A549 (cell line): ENCODE measurements at regions not wholly inside any gene's neighbourhood (a gene's known extent, or its start where the extent isn't known, plus 50 kb on each side); places are given as distances from the start of the nearest gene placed in this dataset.

Experiments
- ATAC-seq, 2 experiments: fragments of 200-7000 bp in 1 of 2; fragments of >200 bp in 1 of 2; cut with Nextera tagmentation in 1 of 2; cut with Tn5 transposase in 1 of 2; 3 replicates each; pipeline versions ENCODE4 v1.8.0 to v1.9.1; 2018 to 2020; ENCODE audit warnings: mild to moderate bottlenecking in 1 of 2, moderate library complexity in 1 of 2
- CTCF ChIA-PET: fragments of 300-600 bp; sonication (Branson Sonifier 250); formaldehyde crosslinking; extraction: SDS; loops from one replicate; lab custom pipeline; 2021; ENCODE audit warnings: antibody characterized with exemption, inconsistent platforms; lab: Yijun Ruan, JAX
- POLR2A ChIA-PET: fragments of 350-600 bp; formaldehyde crosslinking; extraction: SDS; loops from one replicate; lab custom pipeline; 2021; ENCODE audit warnings: antibody characterized with exemption, inconsistent platforms; lab: Yijun Ruan, JAX
- DNase-seq, 2 experiments: peaks; one replicate each; pipeline versions ENCODE4 v3.0.0 to v3.0.0-alpha.2; 2011 to 2016; ENCODE audit warnings: low read depth in 1 of 2, low spot score in 1 of 2
- FAIRE-seq: peaks from 2 replicates; lab custom pipeline; 2011; peaks lifted over from hg19 to GRCh38; lab: Jason Lieb, UNC
- H3K27ac ChIP-seq, 2 experiments: fragments of >200 bp; sonication (Bioruptor Twin); formaldehyde crosslinking; 3 replicates each; pipeline ENCODE4 v1.5.1; 2016 to 2017
- H3K4me1 ChIP-seq: fragments of >200 bp; sonication (Bioruptor Twin); formaldehyde crosslinking; 3 replicates; pipeline ENCODE4 v1.6.1; 2016
- H3K4me2 ChIP-seq: fragments of >200 bp; sonication (Bioruptor Twin); formaldehyde crosslinking; 3 replicates; pipeline ENCODE4 v1.6.1; 2016
- H3K4me3 ChIP-seq: fragments of >200 bp; sonication (Bioruptor Twin); formaldehyde crosslinking; 3 replicates; pipeline ENCODE4 v1.5.1; 2016
- H3K9me3 ChIP-seq: fragments of >200 bp; sonication (Bioruptor Twin); formaldehyde crosslinking; 3 replicates; pipeline ENCODE4 v1.6.1; 2016
- CEBPB ChIP-seq, 2 experiments: fragments of >200 bp in 1 of 2; sonication (Bioruptor Twin) in 1 of 2; formaldehyde crosslinking in 1 of 2; IDR thresholded peaks; 2 replicates each; pipeline ENCODE4 v1.6.1; 2012 to 2016
- CHD2 ChIP-seq: fragments of 150-350 bp; IDR thresholded peaks from 2 replicates; pipeline ENCODE4 v1.6.1; 2014; ENCODE audit warnings: low read length; ENCODE audit not compliant: partially characterized antibody
- EHMT2 ChIP-seq: fragments of 200-600 bp; sonication (generic); IDR thresholded peaks from 2 replicates; pipeline ENCODE4 v1.6.1; 2016; ENCODE audit warnings: antibody characterized with exemption, low read depth, mild to moderate bottlenecking, moderate library complexity
- EP300 ChIP-seq, 2 experiments: fragments of >200 bp; sonication (Bioruptor Twin); formaldehyde crosslinking; IDR thresholded peaks; 2 replicates in 1 of 2; 3 replicates in 1 of 2; pipeline ENCODE4 v1.6.1; 2016 to 2017
- ESRRA ChIP-seq: fragments of 150-350 bp; IDR thresholded peaks from 2 replicates; pipeline ENCODE4 v1.6.1; 2014; ENCODE audit warnings: mild to moderate bottlenecking, low read length, borderline replicate concordance
- FOSB ChIP-seq: fragments of 250-450 bp; sonication (Bioruptor Pico); IDR thresholded peaks from 2 replicates; pipeline ENCODE4 v1.5.0; 2020; ENCODE audit warnings: mild to moderate bottlenecking, moderate library complexity
- GATA3 ChIP-seq: IDR thresholded peaks from 2 replicates; pipeline ENCODE4 v1.6.1; 2012; ENCODE audit warnings: borderline replicate concordance
- HDAC2 ChIP-seq: fragments of 200-600 bp; sonication (generic); IDR thresholded peaks from 2 replicates; pipeline ENCODE4 v1.6.1; 2016
- HOXB13 ChIP-seq: fragments of 250-450 bp; sonication (Bioruptor Pico); IDR thresholded peaks from 2 replicates; pipeline ENCODE4 v1.5.0; 2020; ENCODE audit warnings: low read depth, mild to moderate bottlenecking, moderate library complexity
- HOXB5 ChIP-seq: fragments of 250-450 bp; sonication (Bioruptor Pico); IDR thresholded peaks from 2 replicates; pipeline ENCODE4 v1.5.0; 2020; ENCODE audit warnings: mild to moderate bottlenecking, moderate library complexity
- JUN ChIP-seq, 2 experiments: fragments of >200 bp; sonication (Bioruptor Twin); formaldehyde crosslinking; IDR thresholded peaks; 2 replicates in 1 of 2; 3 replicates in 1 of 2; pipeline ENCODE4 v1.6.1; 2016 to 2017
- MAFK ChIP-seq: fragments of 450-650 bp; IDR thresholded peaks from 2 replicates; pipeline ENCODE4 v1.6.1; 2014; ENCODE audit not compliant: partially characterized antibody
- MAZ ChIP-seq: fragments of 150-350 bp; IDR thresholded peaks from 2 replicates; pipeline ENCODE4 v1.6.1; 2014; ENCODE audit warnings: antibody characterized with exemption, low read depth, low read length, borderline replicate concordance
- MYC ChIP-seq: IDR thresholded peaks from 2 replicates; pipeline ENCODE4 v1.6.1; 2012; ENCODE audit warnings: mild to moderate bottlenecking, inconsistent platforms, low read length, improper control_type of control experiment, borderline replicate concordance
- NFE2L2 ChIP-seq: fragments of 150-350 bp; conservative IDR thresholded peaks from 2 replicates; pipeline ENCODE4 v1.6.1; 2014; ENCODE audit warnings: low read length
- NR3C1 ChIP-seq: fragments of >200 bp; sonication (Bioruptor Twin); formaldehyde crosslinking; IDR thresholded peaks from 3 replicates; pipeline ENCODE4 v1.6.1; 2017
- POLR2A ChIP-seq: IDR thresholded peaks from 2 replicates; pipeline ENCODE4 v1.6.1; 2012; ENCODE audit warnings: mild to moderate bottlenecking, low read length
- RAD21 ChIP-seq, 2 experiments: fragments of >200 bp in 1 of 2; sonication (Bioruptor Twin) in 1 of 2; formaldehyde crosslinking in 1 of 2; IDR thresholded peaks in 1 of 2; conservative IDR thresholded peaks in 1 of 2; 2 replicates in 1 of 2; 3 replicates in 1 of 2; pipeline ENCODE4 v1.6.1; 2012 to 2018; ENCODE audit warnings: inconsistent platforms in 1 of 2
- RARB ChIP-seq: fragments of 250-450 bp; sonication (Bioruptor Pico); IDR thresholded peaks from 2 replicates; pipeline ENCODE4 v1.8.0; 2021; ENCODE audit warnings: mild to moderate bottlenecking, moderate library complexity
- RCOR1 ChIP-seq: fragments of 150-350 bp; IDR thresholded peaks from 2 replicates; pipeline ENCODE4 v1.6.1; 2014; ENCODE audit warnings: antibody characterized with exemption, low read length, low read depth
- RNF2 ChIP-seq: fragments of 200-600 bp; sonication (generic); IDR thresholded peaks from 2 replicates; pipeline ENCODE4 v1.6.1; 2016; ENCODE audit warnings: low read depth, mild to moderate bottlenecking, antibody characterized with exemption, moderate library complexity, borderline replicate concordance
- TFCP2L1 ChIP-seq: fragments of 250-450 bp; sonication (Bioruptor Pico); IDR thresholded peaks from 2 replicates; pipeline ENCODE4 v1.5.0; 2021; ENCODE audit warnings: mild to moderate bottlenecking
- TP53 ChIP-seq: fragments of 250-450 bp; sonication (Bioruptor Pico); IDR thresholded peaks from 2 replicates; pipeline ENCODE4 v1.5.0; 2021; ENCODE audit warnings: mild to moderate bottlenecking, moderate library complexity
- ZC3H11A ChIP-seq: fragments of 450-650 bp; IDR thresholded peaks from 2 replicates; pipeline ENCODE4 v1.6.1; 2014; ENCODE audit warnings: antibody characterized with exemption, mild to moderate bottlenecking
- ZSCAN20 ChIP-seq: fragments of 250-450 bp; sonication (Bioruptor Pico); IDR thresholded peaks from 2 replicates; pipeline ENCODE4 v1.8.0; 2022; ENCODE audit warnings: mild to moderate bottlenecking, moderate library complexity
- WGBS: methylation state at CpG from one replicate; pipeline ENCODE4 v1.1.6; 2017; ENCODE audit errors: missing lambda C conversion rate; 5-methylcytosine and 5-hydroxymethylcytosine counted together
- TF ChIP-seq, protein P1 (sequence below): IDR thresholded peaks from 2 replicates; pipeline ENCODE4 v1.6.1; 2012; ENCODE audit warnings: low read depth, borderline replicate concordance
- TF ChIP-seq, protein P2 (sequence below): fragments of >200 bp; sonication (Bioruptor Twin); formaldehyde crosslinking; IDR thresholded peaks from 3 replicates; pipeline ENCODE4 v1.5.1; 2016
- TF ChIP-seq, protein P3 (sequence below): fragments of 450-650 bp; IDR thresholded peaks from 2 replicates; pipeline ENCODE4 v1.6.1; 2014; ENCODE audit warnings: antibody characterized with exemption
- TF ChIP-seq, protein P4 (sequence below): fragments of >200 bp; sonication (Bioruptor Twin); formaldehyde crosslinking; IDR thresholded peaks from 3 replicates; pipeline ENCODE4 v1.6.1; 2016

DNA sequence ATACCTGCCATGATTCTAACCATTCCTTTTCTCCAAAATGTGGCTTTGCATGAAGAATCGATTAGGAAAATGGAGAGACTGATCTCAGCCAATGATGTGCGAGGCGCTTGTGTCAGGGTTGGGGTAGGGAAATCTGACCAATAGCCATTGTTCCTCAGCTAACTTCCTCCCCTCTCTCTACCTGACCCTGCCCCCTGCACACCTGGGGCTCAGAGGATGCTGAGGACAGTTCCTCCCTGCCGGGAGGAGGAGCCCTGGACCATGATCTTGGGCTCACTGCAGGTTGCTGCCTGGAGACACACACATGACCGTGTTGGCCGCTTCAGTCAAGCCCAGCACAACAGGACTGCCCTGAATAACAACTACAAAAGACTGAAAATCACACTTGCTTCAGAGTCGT lies 119.8 kb upstream of the SFSWAP start:
- FAIRE-seq (no peak), ATAC-seq (no peak), DNase-seq (no peak)
- Histone ChIP-seq H3K27ac (no peak overlapping the region), H3K9me3 (no peaks in the 10 kb centered on the region), H3K4me3 (no peak overlapping the region), H3K4me2 (no peak overlapping the region), H3K4me1 (no peaks in the 10 kb centered on the region)
- POLR2A ChIA-PET, result no interaction called here
- TF ChIP-seq MYC (no peak), ZSCAN20 (CRISPR knock-in tag) (no peak), NFE2L2 (no peak), CHD2 (no peak), ESRRA (no peak), POLR2A (no peak), MAFK (no peak), GATA3 (no peak), EHMT2 (no peak), JUN (IDR thresholded peaks at IDR 0.05) (no peak), ZC3H11A (no peak), FOSB (no peak), HOXB13 (no peak)
- TF ChIP-seq, protein P1, sequence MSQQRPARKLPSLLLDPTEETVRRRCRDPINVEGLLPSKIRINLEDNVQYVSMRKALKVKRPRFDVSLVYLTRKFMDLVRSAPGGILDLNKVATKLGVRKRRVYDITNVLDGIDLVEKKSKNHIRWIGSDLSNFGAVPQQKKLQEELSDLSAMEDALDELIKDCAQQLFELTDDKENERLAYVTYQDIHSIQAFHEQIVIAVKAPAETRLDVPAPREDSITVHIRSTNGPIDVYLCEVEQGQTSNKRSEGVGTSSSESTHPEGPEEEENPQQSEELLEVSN, result no peak
- TF ChIP-seq, protein P2, sequence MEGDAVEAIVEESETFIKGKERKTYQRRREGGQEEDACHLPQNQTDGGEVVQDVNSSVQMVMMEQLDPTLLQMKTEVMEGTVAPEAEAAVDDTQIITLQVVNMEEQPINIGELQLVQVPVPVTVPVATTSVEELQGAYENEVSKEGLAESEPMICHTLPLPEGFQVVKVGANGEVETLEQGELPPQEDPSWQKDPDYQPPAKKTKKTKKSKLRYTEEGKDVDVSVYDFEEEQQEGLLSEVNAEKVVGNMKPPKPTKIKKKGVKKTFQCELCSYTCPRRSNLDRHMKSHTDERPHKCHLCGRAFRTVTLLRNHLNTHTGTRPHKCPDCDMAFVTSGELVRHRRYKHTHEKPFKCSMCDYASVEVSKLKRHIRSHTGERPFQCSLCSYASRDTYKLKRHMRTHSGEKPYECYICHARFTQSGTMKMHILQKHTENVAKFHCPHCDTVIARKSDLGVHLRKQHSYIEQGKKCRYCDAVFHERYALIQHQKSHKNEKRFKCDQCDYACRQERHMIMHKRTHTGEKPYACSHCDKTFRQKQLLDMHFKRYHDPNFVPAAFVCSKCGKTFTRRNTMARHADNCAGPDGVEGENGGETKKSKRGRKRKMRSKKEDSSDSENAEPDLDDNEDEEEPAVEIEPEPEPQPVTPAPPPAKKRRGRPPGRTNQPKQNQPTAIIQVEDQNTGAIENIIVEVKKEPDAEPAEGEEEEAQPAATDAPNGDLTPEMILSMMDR, result no peak
- TF ChIP-seq, protein P3, sequence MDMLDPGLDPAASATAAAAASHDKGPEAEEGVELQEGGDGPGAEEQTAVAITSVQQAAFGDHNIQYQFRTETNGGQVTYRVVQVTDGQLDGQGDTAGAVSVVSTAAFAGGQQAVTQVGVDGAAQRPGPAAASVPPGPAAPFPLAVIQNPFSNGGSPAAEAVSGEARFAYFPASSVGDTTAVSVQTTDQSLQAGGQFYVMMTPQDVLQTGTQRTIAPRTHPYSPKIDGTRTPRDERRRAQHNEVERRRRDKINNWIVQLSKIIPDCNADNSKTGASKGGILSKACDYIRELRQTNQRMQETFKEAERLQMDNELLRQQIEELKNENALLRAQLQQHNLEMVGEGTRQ, result no peak
- CTCF ChIA-PET, result interaction anchor here (1.4 kb wide), 1 partner anchor 9 kb away, joined by 4 read pairs; no protein-coding TSS in a partner anchor
- WGBS, result 60% methylated on average over 7 of the region's 7 CpGs

DNA sequence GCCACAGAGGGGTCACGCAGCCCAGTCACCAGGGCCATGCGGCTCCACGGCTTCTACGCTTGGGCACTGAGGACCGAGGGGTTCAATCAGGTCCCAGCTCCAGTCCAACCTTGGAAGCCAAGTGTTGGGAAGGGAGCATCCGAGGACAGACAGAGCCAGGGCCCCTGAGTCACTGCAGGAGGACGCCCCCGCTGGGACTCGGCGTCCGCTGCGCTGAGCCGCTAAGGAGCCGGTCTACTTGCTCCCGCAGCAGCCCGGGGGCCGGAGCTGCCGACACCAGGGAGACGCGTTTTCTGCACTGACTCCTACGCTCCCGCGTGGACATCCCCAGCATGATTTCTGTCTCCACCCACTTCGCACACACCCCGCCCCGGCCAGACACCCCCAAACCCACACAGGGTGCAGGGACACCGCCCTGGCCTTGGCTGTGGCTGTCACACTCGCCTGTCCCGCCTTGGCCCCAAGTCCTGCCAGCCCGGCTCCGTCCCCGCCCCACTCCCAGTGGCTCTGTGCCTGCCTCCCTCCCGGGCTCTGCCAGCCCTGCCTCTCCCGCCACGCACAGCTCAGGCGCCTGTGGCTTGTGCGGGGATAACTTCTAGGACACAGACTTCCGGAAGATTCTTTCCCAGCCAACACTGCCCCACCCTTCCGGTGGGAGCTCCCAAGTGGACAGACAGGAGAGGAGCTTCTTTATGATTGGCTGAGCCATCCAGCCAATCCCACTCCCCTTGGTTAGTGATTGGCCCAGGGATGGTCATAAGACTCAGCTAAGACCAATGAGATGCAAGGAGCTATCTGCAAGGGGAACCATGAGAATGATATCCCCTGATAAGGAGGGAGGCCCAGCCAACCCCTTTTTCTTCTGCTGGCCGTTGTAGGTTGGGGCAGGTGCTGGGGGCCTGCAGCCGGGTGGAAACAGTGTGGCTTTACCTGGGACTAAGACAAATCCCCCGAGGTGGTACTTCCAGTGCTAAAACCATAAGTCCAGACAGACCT lies 118.9 kb upstream of the SFSWAP start:
- TF ChIP-seq TFCP2L1 (CRISPR knock-in tag) (no peak), FOSB (no peak), HOXB5 (no peak), CEBPB (IDR thresholded peaks at IDR 0.05) (no peak)
- Histone ChIP-seq H3K4me3 (no peak overlapping the region), H3K27ac (no peak overlapping the region), H3K9me3 (no peaks in the 10 kb centered on the region), H3K4me2 (no peak overlapping the region), H3K4me1 (no peaks in the 10 kb centered on the region)
- FAIRE-seq (no peak), ATAC-seq (peak in 1 of 2 experiments; percentile 27; a peak in 2 of 6 replicates), DNase-seq (no peak)
- ChIA-PET CTCF (interaction anchor here (1.2 to 1.5 kb wide), 3 partner anchors 9 to 487 kb away, joined by 3 to 4 read pairs (median 4); no protein-coding TSS in a partner anchor), POLR2A (no interaction called here)
- whole genome bisulfite sequencing, result 64% methylated on average over 41 of the region's 42 CpGs

DNA sequence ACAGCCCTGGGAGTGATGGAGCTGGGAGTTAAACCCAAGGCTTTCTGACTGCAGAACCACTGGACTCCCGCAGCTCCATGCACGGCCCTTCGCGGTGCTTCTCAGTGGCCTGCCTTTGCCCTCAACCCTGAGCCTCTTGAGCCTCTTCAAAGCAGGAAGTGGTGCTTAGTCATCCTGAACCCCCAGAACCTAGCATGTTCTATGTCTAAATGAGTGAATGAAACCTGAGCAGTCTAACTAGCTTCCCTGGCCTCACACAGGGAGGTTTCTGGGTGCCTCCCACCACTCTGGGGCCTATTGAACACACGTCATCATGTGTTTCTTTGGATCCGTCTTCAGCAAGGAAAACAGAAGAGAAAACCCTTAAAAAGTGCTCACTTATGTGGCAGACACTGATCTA lies 117.9 kb upstream of the SFSWAP start:
- no peak for FAIRE-seq
- CTCF ChIA-PET, result interaction anchor here (1.2 to 1.5 kb wide), 2 partner anchors 15 to 488 kb away, joined by 3 to 4 read pairs; no protein-coding TSS in a partner anchor

More for the DNA sequence above, 117.9 kb upstream of the SFSWAP start:
- DNase-seq (no peak), ATAC-seq (no peak)
- POLR2A ChIA-PET, result no interaction called here
- TF ChIP-seq MAZ (no peak), NR3C1 (no peak), HDAC2 (no peak), RCOR1 (no peak), RNF2 (no peak), RARB (no peak), EP300 (IDR thresholded peaks at IDR 0.05) (no peak), TP53 (CRISPR knock-in tag) (no peak), RAD21 (conservative IDR thresholded peaks at IDR 0.05 in 1 of 2, IDR thresholded peaks at IDR 0.05 in 1 of 2) (no peak), MYC (no peak)
- TF ChIP-seq, protein P4, sequence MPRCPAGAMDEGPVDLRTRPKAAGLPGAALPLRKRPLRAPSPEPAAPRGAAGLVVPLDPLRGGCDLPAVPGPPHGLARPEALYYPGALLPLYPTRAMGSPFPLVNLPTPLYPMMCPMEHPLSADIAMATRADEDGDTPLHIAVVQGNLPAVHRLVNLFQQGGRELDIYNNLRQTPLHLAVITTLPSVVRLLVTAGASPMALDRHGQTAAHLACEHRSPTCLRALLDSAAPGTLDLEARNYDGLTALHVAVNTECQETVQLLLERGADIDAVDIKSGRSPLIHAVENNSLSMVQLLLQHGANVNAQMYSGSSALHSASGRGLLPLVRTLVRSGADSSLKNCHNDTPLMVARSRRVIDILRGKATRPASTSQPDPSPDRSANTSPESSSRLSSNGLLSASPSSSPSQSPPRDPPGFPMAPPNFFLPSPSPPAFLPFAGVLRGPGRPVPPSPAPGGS, result no peak
- WGBS, result 53% methylated on average over 6 of the region's 6 CpGs
- no peak overlapping the region for H3K27ac ChIP-seq
- no peaks in the 10 kb centered on the region for H3K4me1 ChIP-seq
- H3K4me2 ChIP-seq, result no peak overlapping the region
- H3K4me3 ChIP-seq, result no peak overlapping the region
- no peaks in the 10 kb centered on the region for H3K9me3 ChIP-seq
